Ovary (tissue), 7 donors: ENCODE measurements at regions not wholly inside any gene's neighbourhood (a gene's known extent, or its start where the extent isn't known, plus 50 kb on each side); places are given as distances from the start of the nearest gene placed in this dataset.

Experiments used
- DNase-seq, 5 donors: peaks; one replicate each; pipeline ENCODE4 v3.0.0-alpha.2; 2019 to 2020
- H3K27ac ChIP-seq, 2 donors: fragments of 200-600 bp; one replicate each; pipeline versions ENCODE4 v1.5.1 to v1.8.0; 2019 to 2022
- H3K27me3 ChIP-seq: fragments of 200-600 bp; one replicate; pipeline ENCODE4 v1.8.0; 2022
- H3K36me3 ChIP-seq: fragments of 200-600 bp; sonication (generic); one replicate; pipeline ENCODE4 v1.5.1; 2019
- H3K4me1 ChIP-seq: one replicate; pipeline ENCODE4 v1.8.1; 2013; ENCODE audit warnings: mild to moderate bottlenecking, moderate library complexity; ENCODE audit not compliant: insufficient read depth
- H3K4me3 ChIP-seq: fragments of 200-600 bp; sonication (generic); one replicate; pipeline ENCODE4 v1.5.1; 2017
- H3K9me3 ChIP-seq, 2 donors: fragments of 200-600 bp in 1 of 2; sonication (generic) in 1 of 2; one replicate each; pipeline versions ENCODE4 v1.5.1 to v1.8.1; 2013 to 2019; ENCODE audit warnings: mild to moderate bottlenecking in 1 of 2, moderate library complexity in 1 of 2
- CTCF ChIP-seq, 3 donors: fragments of 450-650 bp in 2 of 3; fragments of 200-600 bp in 1 of 3; IDR thresholded peaks; one replicate each; pipeline versions ENCODE4 v1.5.1 to v1.8.0; 2016 to 2022; ENCODE audit warnings: antibody characterized with exemption in 3 of 3, mild to moderate bottlenecking in 1 of 3
- EP300 ChIP-seq: sonication (generic); formaldehyde crosslinking; IDR thresholded peaks from one replicate; pipeline ENCODE4 v1.6.1; 2017; ENCODE audit warnings: antibody characterized with exemption
- POLR2A ChIP-seq: fragments of 450-650 bp; IDR thresholded peaks from one replicate; pipeline ENCODE4 v1.6.1; 2017; ENCODE audit warnings: antibody characterized with exemption, mild to moderate bottlenecking, moderate library complexity
- WGBS, 3 donors: extraction: QIAGEN DNeasy Blood & Tissue Kit in 1 of 3; methylation state at CpG; one replicate each; pipeline versions ENCODE4 v1.1.5 to v1.1.7; 2013 to 2017; 5-methylcytosine and 5-hydroxymethylcytosine counted together
- intact Hi-C, 4 donors: fragments of 100-400 bp; cut with DNase I; formaldehyde crosslinking; loops; one replicate each; pipeline versions ENCODE4 v1.11.0 to v1.15.1; 2022 to 2023
- donor health status: DM: no; HTN: no; CAD: no; lungs with moderate emphysema.
- donor health status: DM: no; HTN: no; CAD: no.
- donor health status: Bipolar disorder and iron deficiency.
- donor health status: DM: no; HTN: no; CAD: no.
- donor health status: DM: yes; HTN: yes; CAD: no.

- no peak overlapping the region for H3K27ac ChIP-seq
- intact Hi-C loops, result loop anchor here in 1 of 4 donors (1.0 kb wide), 1 partner anchor 46 kb away; no protein-coding TSS in a partner anchor
- 90 to 92% (median 92%) methylated on average over 9 of the region's 9 CpGs for WGBS, 3 donors
- no peaks in the 10 kb centered on the region for H3K9me3 ChIP-seq
- no peaks in the 10 kb centered on the region for H3K36me3 ChIP-seq
- H3K4me1 ChIP-seq, result peaks cover 4% of the 10 kb centered on the region
- no peaks in the 10 kb centered on the region for H3K27me3 ChIP-seq
- no peak overlapping the region for H3K4me3 ChIP-seq
- no peak for DNase-seq
- TF ChIP-seq POLR2A, result no peak
- TF ChIP-seq CTCF (IDR thresholded peaks at IDR 0.05), result no peak
- no peak for TF ChIP-seq EP300
Measured at GRCh38 chr16:66146798-66147197, 219.7 kb upstream of the CDH5 start.

- intact Hi-C loops, result no loop called here
- Histone ChIP-seq H3K4me1 (no peaks in the 10 kb centered on the region), H3K27me3 (no peaks in the 10 kb centered on the region), H3K4me3 (no peak overlapping the region), H3K9me3 (no peaks in the 10 kb centered on the region), H3K36me3 (no peaks in the 10 kb centered on the region), H3K27ac (no peak overlapping the region)
- no peak for DNase-seq
- TF ChIP-seq EP300 (no peak), CTCF (IDR thresholded peaks at IDR 0.05) (no peak), POLR2A (no peak)
- 89 to 94% (median 93%) methylated on average over 3 of the region's 3 CpGs for WGBS, 3 donors
Measured at GRCh38 chr16:66144641-66145040, 221.8 kb upstream of the CDH5 start.

GRCh38 chr16:66143415-66143814, 223.1 kb upstream of the CDH5 start:
- DNase-seq, result no peak

GRCh38 chr16:66141885-66142284, 224.6 kb upstream of the CDH5 start:
- no peak for DNase-seq
- H3K4me3 ChIP-seq, result no peak overlapping the region
- H3K27me3 ChIP-seq, result no peaks in the 10 kb centered on the region
- H3K36me3 ChIP-seq, result no peaks in the 10 kb centered on the region
- peaks cover 2% of the 10 kb centered on the region for H3K4me1 ChIP-seq
- intact Hi-C loops, result no loop called here
- no peaks in the 10 kb centered on the region for H3K9me3 ChIP-seq
- 87 to 92% (median 87%) methylated on average over 5 of the region's 5 CpGs for WGBS, 3 donors
- no peak for TF ChIP-seq EP300
- no peak for TF ChIP-seq CTCF (IDR thresholded peaks at IDR 0.05)
- TF ChIP-seq POLR2A, result no peak
- no peak overlapping the region for H3K27ac ChIP-seq

More at GRCh38 chr16:66143415-66143814, 223.1 kb upstream of the CDH5 start:
- no peaks in the 10 kb centered on the region for H3K9me3 ChIP-seq
- no peak for TF ChIP-seq EP300
- no peak for TF ChIP-seq CTCF (IDR thresholded peaks at IDR 0.05)
- TF ChIP-seq POLR2A, result no peak
- H3K27me3 ChIP-seq, result no peaks in the 10 kb centered on the region
- no peak overlapping the region for H3K27ac ChIP-seq
- WGBS, 3 donors, result 82 to 90% (median 88%) methylated on average over 1 of the region's 1 CpG
- H3K4me1 ChIP-seq, result no peaks in the 10 kb centered on the region
- no peaks in the 10 kb centered on the region for H3K36me3 ChIP-seq
- intact Hi-C loops, result no loop called here
- no peak overlapping the region for H3K4me3 ChIP-seq
